ENCODE measurements at regions not wholly inside any gene's neighbourhood (a gene's known extent, or its start where the extent isn't known, plus 50 kb on each side); places are given as distances from the start of the nearest gene placed in this dataset.

GRCh38 chr10:94133239-94133638 is 139.5 kb downstream of the PLCE1 start:
- DNase-seq (ENCODE audit: low read depth, low spot score): no peak
- H3K4me3 ChIP-seq (ENCODE audit: low read depth in 2 of 2, low read length in 2 of 2): no peak overlapping the region
- CTCF ChIA-PET: no interaction called here
- no peak for TF ChIP-seq CTCF (IDR thresholded peaks at IDR 0.05)
- no peaks in the 10 kb centered on the region for H3K27me3 ChIP-seq (ENCODE audit: control insufficient read depth, insufficient read depth, low read length)
- no TSS peak for BruUV-seq (replicated peaks)
- no peaks in the 10 kb centered on the region for H3K9me3 ChIP-seq (ENCODE audit: control insufficient read depth, insufficient read depth, low read depth, low read length)
- intact Hi-C loops (cut with micrococcal nuclease; ENCODE audit: unreplicated experiment) (no loop called here), in situ Hi-C loops (cut with HindIII; ENCODE audit: low pct_unique_long_range_greater_than_20kb, low sequenced_read_pairs) (no loop called here)
- POLR2A ChIA-PET: no interaction called here
- peaks cover 15% of the 10 kb centered on the region for H3K4me1 ChIP-seq (ENCODE audit: control insufficient read depth, insufficient read depth, low read length)
- no peaks in the 10 kb centered on the region for H3K36me3 ChIP-seq (ENCODE audit: control insufficient read depth, insufficient read depth, low read length)
- no peak overlapping the region for H3K27ac ChIP-seq (ENCODE audit: low read length)
- no peak for ATAC-seq

GRCh38 chr10:94137747-94138146 is 144.0 kb downstream of the PLCE1 start:
- ATAC-seq (peak; percentile 47; the same call in 1 of the 2 replicates), DNase-seq (ENCODE audit: low read depth, low spot score) (no peak)
- CTCF ChIA-PET: no interaction called here
- Histone ChIP-seq H3K4me1 (ENCODE audit: control insufficient read depth, insufficient read depth, low read length) (no peaks in the 10 kb centered on the region), H3K9me3 (ENCODE audit: control insufficient read depth, insufficient read depth, low read depth, low read length) (no peaks in the 10 kb centered on the region), H3K4me3 (ENCODE audit: low read depth in 2 of 2, low read length in 2 of 2) (no peak overlapping the region), H3K27me3 (ENCODE audit: control insufficient read depth, insufficient read depth, low read length) (no peaks in the 10 kb centered on the region), H3K27ac (ENCODE audit: low read length) (no peak overlapping the region), H3K36me3 (ENCODE audit: control insufficient read depth, insufficient read depth, low read length) (no peaks in the 10 kb centered on the region)
- POLR2A ChIA-PET: interaction anchor here (0.5 kb wide), 1 partner anchor 140 kb away, joined by 8 read pairs; no protein-coding TSS in a partner anchor
- no TSS peak for BruUV-seq (replicated peaks)
- in situ Hi-C loops (cut with HindIII; ENCODE audit: low pct_unique_long_range_greater_than_20kb, low sequenced_read_pairs) (no loop called here), intact Hi-C loops (cut with micrococcal nuclease; ENCODE audit: unreplicated experiment) (no loop called here)
- TF ChIP-seq TCF7L2 (IDR thresholded peaks at IDR 0.05; ENCODE audit: low read depth, low read length) (no peak), POLR2AphosphoS5 (IDR thresholded peaks at IDR 0.05; ENCODE audit: low read depth, low read length) (no peak), CTCF (IDR thresholded peaks at IDR 0.05) (no peak), SIN3A (IDR thresholded peaks at IDR 0.05; ENCODE audit: borderline replicate concordance, insufficient read depth, low read depth, low read length) (no peak)
- TF ChIP-seq, protein P1, sequence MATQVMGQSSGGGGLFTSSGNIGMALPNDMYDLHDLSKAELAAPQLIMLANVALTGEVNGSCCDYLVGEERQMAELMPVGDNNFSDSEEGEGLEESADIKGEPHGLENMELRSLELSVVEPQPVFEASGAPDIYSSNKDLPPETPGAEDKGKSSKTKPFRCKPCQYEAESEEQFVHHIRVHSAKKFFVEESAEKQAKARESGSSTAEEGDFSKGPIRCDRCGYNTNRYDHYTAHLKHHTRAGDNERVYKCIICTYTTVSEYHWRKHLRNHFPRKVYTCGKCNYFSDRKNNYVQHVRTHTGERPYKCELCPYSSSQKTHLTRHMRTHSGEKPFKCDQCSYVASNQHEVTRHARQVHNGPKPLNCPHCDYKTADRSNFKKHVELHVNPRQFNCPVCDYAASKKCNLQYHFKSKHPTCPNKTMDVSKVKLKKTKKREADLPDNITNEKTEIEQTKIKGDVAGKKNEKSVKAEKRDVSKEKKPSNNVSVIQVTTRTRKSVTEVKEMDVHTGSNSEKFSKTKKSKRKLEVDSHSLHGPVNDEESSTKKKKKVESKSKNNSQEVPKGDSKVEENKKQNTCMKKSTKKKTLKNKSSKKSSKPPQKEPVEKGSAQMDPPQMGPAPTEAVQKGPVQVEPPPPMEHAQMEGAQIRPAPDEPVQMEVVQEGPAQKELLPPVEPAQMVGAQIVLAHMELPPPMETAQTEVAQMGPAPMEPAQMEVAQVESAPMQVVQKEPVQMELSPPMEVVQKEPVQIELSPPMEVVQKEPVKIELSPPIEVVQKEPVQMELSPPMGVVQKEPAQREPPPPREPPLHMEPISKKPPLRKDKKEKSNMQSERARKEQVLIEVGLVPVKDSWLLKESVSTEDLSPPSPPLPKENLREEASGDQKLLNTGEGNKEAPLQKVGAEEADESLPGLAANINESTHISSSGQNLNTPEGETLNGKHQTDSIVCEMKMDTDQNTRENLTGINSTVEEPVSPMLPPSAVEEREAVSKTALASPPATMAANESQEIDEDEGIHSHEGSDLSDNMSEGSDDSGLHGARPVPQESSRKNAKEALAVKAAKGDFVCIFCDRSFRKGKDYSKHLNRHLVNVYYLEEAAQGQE (IDR thresholded peaks at IDR 0.05; ENCODE audit: insufficient read depth in 1 of 2, low read depth in 2 of 2, low read length in 1 of 2): no peak

- H3K36me3 ChIP-seq (ENCODE audit: control insufficient read depth, insufficient read depth, low read length): no peaks in the 10 kb centered on the region
- H3K9me3 ChIP-seq (ENCODE audit: control insufficient read depth, insufficient read depth, low read depth, low read length): no peaks in the 10 kb centered on the region
- no peak for ATAC-seq
- in situ Hi-C loops (cut with HindIII; ENCODE audit: low pct_unique_long_range_greater_than_20kb, low sequenced_read_pairs) (no loop called here), intact Hi-C loops (cut with micrococcal nuclease; ENCODE audit: unreplicated experiment) (no loop called here)
- no peaks in the 10 kb centered on the region for H3K27me3 ChIP-seq (ENCODE audit: control insufficient read depth, insufficient read depth, low read length)
- ChIA-PET POLR2A (no interaction called here), CTCF (no interaction called here)
- no peak overlapping the region for H3K4me3 ChIP-seq (ENCODE audit: low read depth in 2 of 2, low read length in 2 of 2)
- no peak for DNase-seq (ENCODE audit: low read depth, low spot score)
- H3K4me1 ChIP-seq (ENCODE audit: control insufficient read depth, insufficient read depth, low read length): no peaks in the 10 kb centered on the region
- no TSS peak for BruUV-seq (replicated peaks)
- TF ChIP-seq SIN3A (IDR thresholded peaks at IDR 0.05; ENCODE audit: borderline replicate concordance, insufficient read depth, low read depth, low read length) (no peak), CTCF (IDR thresholded peaks at IDR 0.05) (no peak), POLR2AphosphoS5 (IDR thresholded peaks at IDR 0.05; ENCODE audit: low read depth, low read length) (no peak), TCF7L2 (IDR thresholded peaks at IDR 0.05; ENCODE audit: low read depth, low read length) (no peak)
- TF ChIP-seq, protein P1 (IDR thresholded peaks at IDR 0.05; ENCODE audit: insufficient read depth in 1 of 2, low read depth in 2 of 2, low read length in 1 of 2): no peak
- no peak overlapping the region for H3K27ac ChIP-seq (ENCODE audit: low read length)
Measured at GRCh38 chr10:94138391-94138790, 144.7 kb downstream of the PLCE1 start.
